ENCODE measurements at regions not wholly inside any gene's neighbourhood (a gene's known extent, or its start where the extent isn't known, plus 50 kb on each side); places are given as distances from the start of the nearest gene placed in this dataset.

- no peaks in the 10 kb centered on the region for H3K4me1 ChIP-seq (ENCODE audit: insufficient read depth, low read length)
- no peak for TF ChIP-seq CTCF (IDR thresholded peaks at IDR 0.05)
- no peaks in the 10 kb centered on the region for H3K36me3 ChIP-seq (ENCODE audit: insufficient read depth, low read length)
- ATAC-seq (ENCODE audit: poor library complexity) (no peak), DNase-seq (no peak)
- Mint-ChIP-seq H3K27me3 (no peaks in the 10 kb centered on the region), H3K4me3 (no peak overlapping the region), H3K27ac (no peak overlapping the region), H3K4me1 (ENCODE audit: low read depth) (no peaks in the 10 kb centered on the region), H3K36me3 (ENCODE audit: low read depth) (no peaks in the 10 kb centered on the region), H3K9me3 (peaks cover 2% of the 10 kb centered on the region)
- ChIA-PET POLR2A (no interaction called here), CTCF (no interaction called here)
- no peak overlapping the region for H3K27ac ChIP-seq (ENCODE audit: low read depth in 1 of 2, low read length in 2 of 2)
- no peak overlapping the region for H3K4me3 ChIP-seq (ENCODE audit: low read length)
- H3K27me3 ChIP-seq (ENCODE audit: control insufficient read depth in 1 of 2, insufficient read depth in 2 of 2, low read length in 2 of 2), result no peaks in the 10 kb centered on the region
- intact Hi-C loops (cut with DNase I, micrococcal nuclease), result no loop called here
- H3K9me3 ChIP-seq (ENCODE audit: control insufficient read depth in 1 of 2, insufficient read depth in 1 of 2, low read length in 2 of 2), result no peaks in the 10 kb centered on the region
These were observed 493.4 kb downstream of the OTOL1 start for GRCh38 chr3:161990036-161990435.

GRCh38 chr3:161991901-161992540 lies 495.4 kb downstream of the OTOL1 start:
- Mint-ChIP-seq H3K36me3 (ENCODE audit: low read depth) (no peaks in the 10 kb centered on the region), H3K4me3 (no peak overlapping the region), H3K9me3 (peaks cover 2% of the 10 kb centered on the region), H3K4me1 (ENCODE audit: low read depth) (no peaks in the 10 kb centered on the region), H3K27me3 (no peaks in the 10 kb centered on the region), H3K27ac (no peak overlapping the region)
- ATAC-seq (ENCODE audit: poor library complexity) (no peak), DNase-seq (no peak)
- no peaks in the 10 kb centered on the region for H3K4me1 ChIP-seq (ENCODE audit: insufficient read depth, low read length)
- H3K9me3 ChIP-seq (ENCODE audit: control insufficient read depth in 1 of 2, insufficient read depth in 1 of 2, low read length in 2 of 2), result no peaks in the 10 kb centered on the region
- H3K27ac ChIP-seq (ENCODE audit: low read depth in 1 of 2, low read length in 2 of 2), result no peak overlapping the region
- H3K27me3 ChIP-seq (ENCODE audit: control insufficient read depth in 1 of 2, insufficient read depth in 2 of 2, low read length in 2 of 2), result no peaks in the 10 kb centered on the region
- intact Hi-C loops (cut with DNase I, micrococcal nuclease), result no loop called here
- H3K36me3 ChIP-seq (ENCODE audit: insufficient read depth, low read length), result no peaks in the 10 kb centered on the region
- no peak for TF ChIP-seq CTCF (IDR thresholded peaks at IDR 0.05)
- POLR2A ChIA-PET, result no interaction called here
- CTCF ChIA-PET, result no interaction called here
- H3K4me3 ChIP-seq (ENCODE audit: low read length), result no peak overlapping the region

DNA sequence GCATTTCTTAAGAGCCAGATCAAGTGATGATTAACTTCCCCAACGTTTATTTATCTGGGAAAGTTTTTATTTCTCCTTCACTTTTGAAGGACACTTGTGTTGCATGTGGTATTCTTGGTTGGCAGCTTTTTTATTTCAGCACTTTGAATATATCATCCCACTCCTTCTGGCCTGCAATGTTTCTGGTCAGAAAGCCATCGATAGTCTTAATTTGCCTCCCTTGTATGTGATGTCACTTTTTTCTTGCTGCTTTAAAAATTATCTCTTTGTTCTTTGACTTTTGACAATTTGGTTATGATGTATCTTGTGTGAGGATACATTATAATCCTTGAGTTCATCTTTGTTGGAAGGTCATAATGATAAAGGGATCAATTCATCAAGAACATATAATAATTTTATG lies 503.2 kb downstream of the OTOL1 start:
- no peak for DNase-seq
- Histone ChIP-seq H3K36me3 (ENCODE audit: insufficient read depth, low read length) (no peaks in the 10 kb centered on the region), H3K27ac (ENCODE audit: low read depth in 1 of 2, low read length in 2 of 2) (no peak overlapping the region), H3K9me3 (ENCODE audit: control insufficient read depth in 1 of 2, insufficient read depth in 1 of 2, low read length in 2 of 2) (peaks cover 0 to 16% of the 10 kb centered on the region in 2 experiments), H3K27me3 (ENCODE audit: control insufficient read depth in 1 of 2, insufficient read depth in 2 of 2, low read length in 2 of 2) (no peaks in the 10 kb centered on the region), H3K4me3 (ENCODE audit: low read length) (no peak overlapping the region), H3K4me1 (ENCODE audit: insufficient read depth, low read length) (no peaks in the 10 kb centered on the region)
- peaks cover 18% of the 10 kb centered on the region for H3K9me3 Mint-ChIP-seq
- no peak overlapping the region for H3K27ac Mint-ChIP-seq
- H3K4me3 Mint-ChIP-seq, result no peak overlapping the region
- no peaks in the 10 kb centered on the region for H3K4me1 Mint-ChIP-seq (ENCODE audit: low read depth)
- no peaks in the 10 kb centered on the region for H3K27me3 Mint-ChIP-seq
- intact Hi-C loops (cut with DNase I, micrococcal nuclease), result no loop called here
- ChIA-PET CTCF (no interaction called here), POLR2A (no interaction called here)
- no peaks in the 10 kb centered on the region for H3K36me3 Mint-ChIP-seq (ENCODE audit: low read depth)
- TF ChIP-seq CTCF (IDR thresholded peaks at IDR 0.05), result no peak
- ATAC-seq (ENCODE audit: poor library complexity), result no peak

Measured in CD4-positive, alpha-beta T cell (primary cell).